ENCODE measurements at regions not wholly inside any gene's neighbourhood (a gene's known extent, or its start where the extent isn't known, plus 50 kb on each side); places are given as distances from the start of the nearest gene placed in this dataset.

DNA sequence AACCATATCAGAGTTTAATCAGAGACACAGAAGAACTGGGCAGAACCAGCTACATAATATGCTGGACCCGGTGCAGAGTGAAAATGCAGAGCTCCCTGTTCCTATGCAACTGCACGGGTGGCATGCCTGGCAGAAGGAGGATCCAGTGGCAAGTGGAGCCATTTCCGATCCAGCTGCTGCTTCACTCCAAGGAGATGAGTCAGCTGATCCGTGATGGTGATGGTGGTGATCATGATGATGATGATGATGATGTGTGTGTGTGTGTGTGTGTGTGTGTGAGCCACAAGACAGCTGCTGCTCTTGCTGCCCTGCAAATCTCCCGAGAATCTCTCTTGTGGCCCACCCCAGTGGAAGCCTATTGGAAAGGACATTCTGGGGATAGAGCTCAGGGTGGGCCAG is 133.0 kb downstream of the URB2 start:
- DNase-seq (no peak), ATAC-seq (no peak)
- intact Hi-C loops (cut with DNase I) = no loop called here
- no peak overlapping the region for H3K27ac ChIP-seq
- WGBS, 3 donors = 48 to 66% (median 52%) methylated on average over 5 of the region's 5 CpGs
- no peaks in the 10 kb centered on the region for H3K9me3 ChIP-seq
- H3K36me3 ChIP-seq (ENCODE audit: insufficient read depth in 1 of 2, low read depth in 1 of 2) = no peaks in the 10 kb centered on the region
- no peaks in the 10 kb centered on the region for H3K27me3 ChIP-seq (ENCODE audit: insufficient read depth in 3 of 3, low read length in 2 of 3)
- no peaks in the 10 kb centered on the region for H3K4me1 ChIP-seq
- TF ChIP-seq, protein P1, sequence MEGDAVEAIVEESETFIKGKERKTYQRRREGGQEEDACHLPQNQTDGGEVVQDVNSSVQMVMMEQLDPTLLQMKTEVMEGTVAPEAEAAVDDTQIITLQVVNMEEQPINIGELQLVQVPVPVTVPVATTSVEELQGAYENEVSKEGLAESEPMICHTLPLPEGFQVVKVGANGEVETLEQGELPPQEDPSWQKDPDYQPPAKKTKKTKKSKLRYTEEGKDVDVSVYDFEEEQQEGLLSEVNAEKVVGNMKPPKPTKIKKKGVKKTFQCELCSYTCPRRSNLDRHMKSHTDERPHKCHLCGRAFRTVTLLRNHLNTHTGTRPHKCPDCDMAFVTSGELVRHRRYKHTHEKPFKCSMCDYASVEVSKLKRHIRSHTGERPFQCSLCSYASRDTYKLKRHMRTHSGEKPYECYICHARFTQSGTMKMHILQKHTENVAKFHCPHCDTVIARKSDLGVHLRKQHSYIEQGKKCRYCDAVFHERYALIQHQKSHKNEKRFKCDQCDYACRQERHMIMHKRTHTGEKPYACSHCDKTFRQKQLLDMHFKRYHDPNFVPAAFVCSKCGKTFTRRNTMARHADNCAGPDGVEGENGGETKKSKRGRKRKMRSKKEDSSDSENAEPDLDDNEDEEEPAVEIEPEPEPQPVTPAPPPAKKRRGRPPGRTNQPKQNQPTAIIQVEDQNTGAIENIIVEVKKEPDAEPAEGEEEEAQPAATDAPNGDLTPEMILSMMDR (IDR thresholded peaks at IDR 0.05) = no peak
- H3K4me3 ChIP-seq = no peak overlapping the region

- H3K36me3 ChIP-seq (ENCODE audit: insufficient read depth in 1 of 2, low read depth in 1 of 2) = no peaks in the 10 kb centered on the region
- H3K27me3 ChIP-seq (ENCODE audit: insufficient read depth in 3 of 3, low read length in 2 of 3) = no peaks in the 10 kb centered on the region
- H3K4me1 ChIP-seq = no peaks in the 10 kb centered on the region
- ATAC-seq (no peak), DNase-seq (no peak)
- TF ChIP-seq, protein P1 (IDR thresholded peaks at IDR 0.05) = no peak
- H3K9me3 ChIP-seq = no peaks in the 10 kb centered on the region
- no peak overlapping the region for H3K4me3 ChIP-seq
- no peak overlapping the region for H3K27ac ChIP-seq
- 89 to 93% (median 90%) methylated on average over 2 of the region's 2 CpGs for WGBS, 3 donors
- intact Hi-C loops (cut with DNase I) = no loop called here
Observed at GRCh38 chr1:229759586-229759985, 133.5 kb downstream of the URB2 start.

DNA sequence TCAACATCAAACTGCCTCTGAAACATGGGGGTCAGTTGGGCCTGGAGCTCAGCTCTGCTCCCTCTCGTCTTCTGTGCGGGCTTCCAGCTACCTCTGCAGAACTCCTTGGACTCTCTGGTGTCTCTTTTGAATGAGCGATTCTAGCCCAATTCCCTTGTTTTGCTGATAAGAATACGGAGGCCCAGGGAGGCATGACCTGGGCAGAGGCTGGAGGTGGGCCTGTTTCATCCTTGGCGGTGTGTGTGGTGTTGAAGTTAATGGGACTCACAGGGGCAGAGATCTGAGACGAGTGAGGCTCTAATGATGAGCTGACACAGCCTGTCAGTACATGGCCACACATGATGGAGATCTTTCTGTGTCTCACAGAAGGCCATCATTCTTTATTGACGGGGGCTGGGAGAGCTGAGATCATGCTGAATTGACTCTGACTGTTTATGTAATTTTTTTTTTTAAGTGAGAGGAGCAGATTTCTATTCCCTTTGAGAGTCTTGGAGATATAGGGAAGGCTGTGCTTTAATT is 134.5 kb downstream of the URB2 start:
- WGBS, 3 donors = 91 to 95% (median 95%) methylated on average over 7 of the region's 7 CpGs
- H3K4me1 ChIP-seq = no peaks in the 10 kb centered on the region
- intact Hi-C loops (cut with DNase I) = no loop called here
- H3K9me3 ChIP-seq = no peaks in the 10 kb centered on the region
- H3K36me3 ChIP-seq (ENCODE audit: insufficient read depth in 1 of 2, low read depth in 1 of 2) = no peaks in the 10 kb centered on the region
- no peaks in the 10 kb centered on the region for H3K27me3 ChIP-seq (ENCODE audit: insufficient read depth in 3 of 3, low read length in 2 of 3)
- H3K4me3 ChIP-seq = no peak overlapping the region
- no peak for DNase-seq
- ATAC-seq = no peak
- H3K27ac ChIP-seq = no peak overlapping the region
- TF ChIP-seq, protein P1 (IDR thresholded peaks at IDR 0.05) = no peak

DNA sequence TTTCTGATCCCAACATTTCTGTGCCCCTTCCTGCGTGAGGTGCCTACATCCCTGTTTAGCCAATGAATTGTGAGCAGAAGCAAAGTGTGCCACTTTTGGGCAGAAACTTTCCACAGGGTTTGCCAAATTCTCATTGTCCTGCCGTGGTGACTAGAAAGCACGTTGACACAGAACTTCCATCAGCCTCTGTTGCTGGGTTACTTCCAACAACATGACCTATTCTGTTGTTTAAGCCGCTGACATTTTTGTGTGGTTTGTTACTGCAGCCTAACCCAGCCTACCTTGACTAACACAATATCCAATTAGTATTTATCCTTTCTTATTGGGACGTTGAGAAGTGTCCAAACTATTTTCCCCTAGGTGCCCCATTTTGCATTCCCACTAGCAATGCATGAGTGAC is 136.8 kb downstream of the URB2 start:
- Histone ChIP-seq H3K4me1 (no peaks in the 10 kb centered on the region), H3K27me3 (ENCODE audit: insufficient read depth in 3 of 3, low read length in 2 of 3) (no peaks in the 10 kb centered on the region), H3K9me3 (no peaks in the 10 kb centered on the region), H3K27ac (no peak overlapping the region), H3K36me3 (ENCODE audit: insufficient read depth in 1 of 2, low read depth in 1 of 2) (no peaks in the 10 kb centered on the region), H3K4me3 (no peak overlapping the region)
- DNase-seq (no peak), ATAC-seq (no peak)
- TF ChIP-seq, protein P1 (IDR thresholded peaks at IDR 0.05) = no peak
- intact Hi-C loops (cut with DNase I) = no loop called here
- 49 to 53% (median 52%) methylated on average over 5 of the region's 5 CpGs for WGBS, 3 donors

DNA sequence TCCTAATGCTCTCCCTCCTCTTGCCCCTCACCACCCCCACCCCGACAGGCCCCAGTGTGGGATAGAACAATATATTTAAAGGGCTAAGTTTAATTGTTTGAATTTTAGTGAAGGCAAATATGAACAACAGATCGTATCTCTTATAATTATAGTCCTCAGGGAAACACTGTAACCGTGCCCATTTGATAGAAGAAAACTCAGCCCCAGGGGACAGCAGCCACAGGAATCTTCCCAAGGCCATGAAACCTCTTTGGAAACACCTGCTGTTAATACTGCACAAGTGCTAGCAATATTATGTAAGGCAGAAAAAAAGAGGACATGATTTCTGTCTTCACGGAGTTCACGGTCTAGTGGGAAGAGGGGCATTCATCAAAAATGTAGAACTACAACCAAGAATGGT is 142.2 kb downstream of the URB2 start:
- Histone ChIP-seq H3K27me3 (ENCODE audit: insufficient read depth in 3 of 3, low read length in 2 of 3) (no peaks in the 10 kb centered on the region), H3K4me3 (no peak overlapping the region), H3K27ac (no peak overlapping the region), H3K36me3 (ENCODE audit: insufficient read depth in 1 of 2, low read depth in 1 of 2) (no peaks in the 10 kb centered on the region), H3K9me3 (no peaks in the 10 kb centered on the region), H3K4me1 (no peaks in the 10 kb centered on the region)
- DNase-seq (no peak), ATAC-seq (no peak)
- intact Hi-C loops (cut with DNase I) = no loop called here
- WGBS, 3 donors = 67 to 79% (median 75%) methylated on average over 5 of the region's 5 CpGs
- TF ChIP-seq, protein P1 (IDR thresholded peaks at IDR 0.05) = no peak
